Heart left ventricle (tissue), 13 donors: ENCODE measurements at regions not wholly inside any gene's neighbourhood (a gene's known extent, or its start where the extent isn't known, plus 50 kb on each side); places are given as distances from the start of the nearest gene placed in this dataset.

Experiments used
- CTCF ChIP-seq, 12 donors: fragments of 200-600 bp; sonication (generic) in 4 of 12; IDR thresholded peaks; one replicate each; pipeline versions ENCODE4 v1.5.0 to v1.8.0; 2018 to 2022; ENCODE audit warnings: antibody characterized with exemption in 12 of 12, mild to moderate bottlenecking in 5 of 12
- POLR2A ChIP-seq, 2 donors: fragments of 450-650 bp; IDR thresholded peaks; one replicate each; pipeline ENCODE4 v1.6.1; 2017; ENCODE audit warnings: antibody characterized with exemption in 2 of 2, mild to moderate bottlenecking in 2 of 2, moderate library complexity in 2 of 2
- donor health status: ischemic (EF 13 %, LVEDD 7.1; RV severe dilation, severe dysfunction).
- donor health status: DM: no; HTN: yes; CAD: no.
- donor health status: DM: no; HTN: no; CAD: no.
- donor health status: ischemic (EF 25% LVEDD 6.9; RV normal size, moderate dysfunction).
- donor health status: ischemic (EF 25% LVEDD 5.7; RV mildly dilated, moderate dysfunction).
- donor health status: ischemic (EF 35%, LVEDD 5.7; RV mildly dilated, moderate dysfunction).
- donor health status: nonischemic (EF 11% LVEDD 7.7; RV severe dilation, severe dysfunction).
- donor health status: DM: yes; HTN: yes; CAD: no.
- donor health status: PGD.
- donor health status: ischemic (EF 29% LVEDD 5.4; RV normal size, mild dysfunction).
- donor health status: nonischemic (EF 23%, LVEDD 6.1; RV moderate dilation, normal function).

DNA sequence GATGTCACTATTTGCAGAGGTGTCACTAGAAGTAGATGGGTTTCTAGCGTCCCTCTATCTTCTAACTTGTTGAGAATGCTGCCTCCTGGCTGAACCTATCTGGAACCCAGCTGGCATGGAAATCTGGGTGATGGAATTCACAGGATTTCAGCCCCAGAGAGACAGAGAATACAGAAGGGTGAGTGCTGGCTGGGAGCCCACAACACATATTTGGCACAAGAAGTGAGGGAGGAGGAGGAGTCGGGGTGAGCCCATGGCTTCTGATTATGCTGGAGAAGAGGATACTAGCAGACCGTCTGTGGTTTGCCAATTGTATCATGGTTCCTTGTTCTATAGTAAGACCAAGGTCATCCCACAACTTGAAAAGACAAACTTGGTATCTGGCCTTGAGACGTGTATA is 557.8 kb upstream of the SALL1 start:
- TF ChIP-seq CTCF (IDR thresholded peaks at IDR 0.05) (no peak), POLR2A (IDR thresholded peaks at IDR 0.05) (no peak)
